NCI-H1436 (cell line): ENCODE measurements at regions not wholly inside any gene's neighbourhood (a gene's known extent, or its start where the extent isn't known, plus 50 kb on each side); places are given as distances from the start of the nearest gene placed in this dataset.

ENCODE experiments used
- DNase-seq: peaks from one replicate; lab custom pipeline; 2025; lab: John Stamatoyannopoulos, UW

- no peak for DNase-seq
Observed at GRCh38 chr3:181764544-181764943, 52.8 kb downstream of the SOX2 start.

- DNase-seq, result no peak
Observed at GRCh38 chr3:181770296-181770695, 58.6 kb downstream of the SOX2 start.

GRCh38 chr3:181771120-181771519 lies 59.4 kb downstream of the SOX2 start:
- no peak for DNase-seq

DNA sequence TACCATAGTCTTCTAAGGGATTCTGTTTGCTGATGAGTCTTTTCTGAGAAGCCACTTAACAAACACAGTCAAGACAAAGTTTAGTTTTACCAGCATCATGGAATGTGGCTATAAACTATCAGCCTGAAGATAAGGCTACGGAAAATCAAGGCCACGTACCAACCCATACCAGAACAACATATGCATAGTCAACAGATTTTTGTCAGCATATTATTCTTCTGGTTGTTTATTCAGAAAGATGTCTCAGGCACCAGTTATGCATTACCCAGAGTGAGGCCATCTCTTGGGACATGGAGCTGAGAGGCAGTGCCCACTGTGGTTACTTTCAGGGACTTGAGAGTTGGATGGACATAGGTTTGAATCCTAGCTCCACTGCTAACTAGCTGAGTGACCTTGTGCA lies 60.4 kb downstream of the SOX2 start:
- no peak for DNase-seq

- no peak for DNase-seq
Observed at GRCh38 chr3:181773921-181774320, 62.2 kb downstream of the SOX2 start.

- DNase-seq, result no peak
Observed at GRCh38 chr3:181782306-181782954, 70.7 kb downstream of the SOX2 start.

GRCh38 chr3:181790561-181790960 lies 78.8 kb downstream of the SOX2 start:
- no peak for DNase-seq

DNA sequence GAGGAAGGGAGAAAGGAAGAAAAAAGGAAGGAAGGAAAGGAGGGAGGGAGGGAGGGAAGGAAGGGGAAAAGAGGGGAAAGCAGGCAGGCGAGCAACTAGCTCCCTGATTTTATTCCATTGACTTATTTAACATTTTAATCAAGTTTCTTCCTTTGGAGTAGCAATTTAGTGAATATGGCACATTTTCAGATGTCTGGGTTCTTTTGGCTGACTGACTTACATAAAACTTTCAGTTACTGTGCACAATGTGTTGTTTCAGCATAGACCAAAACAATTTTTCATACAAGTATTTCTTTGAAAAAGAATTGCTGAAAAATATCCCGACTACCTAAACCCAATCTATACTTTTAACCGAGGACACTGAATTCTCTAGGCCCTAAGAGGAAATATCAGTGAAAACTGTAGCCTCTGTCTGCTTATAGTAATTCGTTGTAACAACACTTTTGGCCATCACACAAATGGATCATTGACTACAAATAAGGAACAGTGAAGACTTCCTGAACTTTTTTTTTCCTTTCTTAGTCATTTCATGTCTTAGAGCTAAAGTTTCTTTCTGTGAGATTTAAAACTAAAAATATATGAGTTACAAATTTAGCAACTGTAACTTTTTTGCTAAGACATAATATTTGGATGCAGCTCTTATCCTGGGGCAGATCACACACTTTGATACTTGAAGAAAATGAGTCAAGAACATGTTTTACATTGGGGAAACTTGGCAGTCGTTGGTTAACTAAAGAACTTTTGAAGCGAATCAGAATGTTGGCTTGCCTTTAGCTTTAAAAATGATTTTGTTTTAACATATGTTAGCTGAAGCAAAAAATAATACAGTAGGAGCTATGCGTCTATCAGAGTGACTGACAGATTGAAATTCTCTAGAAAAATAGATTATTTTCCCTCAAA lies 79.6 kb downstream of the SOX2 start:
- DNase-seq, result no peak

DNA sequence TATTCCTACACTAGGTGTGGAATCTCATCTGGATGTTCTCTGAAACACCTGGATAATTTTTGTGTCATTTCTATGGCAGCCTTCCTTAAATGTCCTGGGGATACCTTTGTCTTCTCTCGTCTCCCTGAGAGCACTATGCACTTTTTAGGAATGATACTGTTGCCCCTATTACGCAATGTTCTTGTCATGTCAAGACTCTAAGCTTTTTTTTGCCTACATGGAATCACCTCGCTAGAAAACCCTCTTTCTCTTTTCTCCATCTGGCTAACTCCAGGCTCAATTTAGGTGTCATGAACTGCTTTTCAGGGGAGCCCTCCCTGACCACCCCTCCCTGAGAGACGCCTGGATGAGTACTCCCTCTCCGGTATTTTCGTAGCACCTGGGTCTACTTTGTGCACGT lies 81.3 kb downstream of the SOX2 start:
- DNase-seq, result no peak

DNA sequence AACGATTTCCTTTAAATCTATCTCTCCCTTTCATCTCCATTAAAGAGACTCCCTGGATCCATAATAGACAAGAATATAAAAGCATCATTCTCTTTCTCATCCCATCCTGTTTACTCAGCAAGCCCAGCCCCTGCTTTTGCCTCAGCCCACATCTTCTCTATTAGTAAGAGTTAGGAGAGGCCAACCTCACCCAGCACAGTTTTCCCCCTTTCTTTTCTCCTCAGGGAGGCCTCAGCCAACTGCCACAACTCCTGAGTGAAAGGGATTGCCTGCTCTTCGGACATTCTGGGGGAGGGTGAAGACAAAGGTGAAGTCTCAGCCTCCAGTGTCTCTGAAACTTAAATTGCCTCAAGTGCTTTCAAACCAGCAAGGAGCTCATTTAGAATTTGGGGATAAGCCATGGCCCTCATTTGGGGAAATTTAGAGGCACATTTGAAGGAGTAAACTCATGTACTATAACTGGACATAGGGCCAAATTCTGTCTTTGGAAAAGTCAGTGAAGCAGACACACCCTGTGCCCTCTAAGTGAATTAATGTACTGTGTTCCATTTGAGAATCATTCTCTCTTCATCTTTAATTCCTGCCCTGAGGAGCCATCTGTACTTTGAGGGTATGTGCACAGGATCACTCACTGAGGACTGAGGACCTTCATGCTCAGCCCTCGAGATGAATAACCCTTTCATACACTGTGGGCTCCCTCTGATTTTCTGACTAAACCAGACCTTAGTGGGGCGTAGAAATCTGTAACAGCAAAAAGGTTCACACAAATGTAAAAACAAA lies 82.5 kb downstream of the SOX2 start:
- DNase-seq, result no peak

GRCh38 chr3:181796641-181797040 lies 84.9 kb downstream of the SOX2 start:
- DNase-seq, result no peak

DNA sequence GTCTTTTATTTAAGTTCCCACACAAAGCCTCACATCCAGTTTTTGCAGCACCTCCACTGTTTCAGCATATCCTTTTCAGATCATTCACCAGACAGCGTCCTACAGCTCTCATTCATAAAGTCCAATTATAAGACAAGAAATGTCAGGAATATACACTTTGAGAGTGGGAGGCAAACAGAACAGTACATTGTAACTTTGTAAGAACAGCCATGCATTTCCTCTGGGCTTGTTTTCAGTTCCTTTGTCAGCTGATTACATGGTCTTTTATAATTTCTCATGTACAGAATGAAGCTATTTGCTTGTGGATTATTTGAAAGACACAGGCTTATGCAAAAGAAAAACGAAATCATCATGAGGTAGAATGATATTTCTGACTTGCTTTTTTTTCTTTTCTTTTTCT lies 85.7 kb downstream of the SOX2 start:
- no peak for DNase-seq

DNA sequence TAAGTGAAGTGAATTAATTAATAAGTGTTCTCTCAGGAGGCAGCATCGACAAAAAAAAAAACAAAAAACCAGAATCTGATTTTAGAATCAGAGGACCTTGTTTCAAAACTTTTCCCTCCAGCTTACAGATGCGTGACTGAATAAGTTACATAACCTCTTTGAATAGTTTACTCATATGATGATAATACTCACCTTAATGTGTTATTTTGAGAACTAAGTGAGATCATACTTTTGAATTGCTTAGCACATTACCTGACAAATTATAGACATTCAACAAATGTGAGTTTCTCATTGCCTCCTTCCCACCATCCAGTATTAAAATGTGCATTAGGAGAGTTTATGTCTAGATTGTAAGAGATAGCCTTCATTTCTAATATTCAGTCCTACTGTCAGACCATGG lies 94.0 kb downstream of the SOX2 start:
- DNase-seq, result no peak

GRCh38 chr3:181808053-181808452 lies 96.3 kb downstream of the SOX2 start:
- no peak for DNase-seq

- no peak for DNase-seq
Observed at GRCh38 chr3:181823716-181824115, 112.0 kb downstream of the SOX2 start.

DNA sequence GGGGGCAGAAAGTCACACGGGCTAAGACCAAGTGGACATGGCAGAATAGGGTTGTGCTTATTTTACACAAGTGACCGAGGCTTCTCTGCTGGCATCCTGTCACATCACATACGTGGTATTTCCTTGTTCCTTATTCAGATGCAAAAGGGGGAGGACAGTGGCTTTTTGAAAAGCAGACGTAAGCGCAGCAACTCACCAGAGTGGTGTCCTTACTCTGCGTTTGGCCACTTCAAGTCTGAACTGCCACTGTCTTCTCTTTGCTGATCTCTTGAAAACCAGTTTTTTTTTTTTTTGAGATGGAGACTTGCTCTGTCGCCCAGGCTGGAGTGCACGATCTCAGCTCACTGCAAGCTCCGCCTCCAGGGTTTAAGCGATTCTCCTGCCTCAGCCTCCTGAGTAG lies 113.2 kb downstream of the SOX2 start:
- DNase-seq, result no peak

GRCh38 chr3:181839039-181839915 lies 127.6 kb downstream of the SOX2 start:
- DNase-seq, result peak; percentile 88

DNA sequence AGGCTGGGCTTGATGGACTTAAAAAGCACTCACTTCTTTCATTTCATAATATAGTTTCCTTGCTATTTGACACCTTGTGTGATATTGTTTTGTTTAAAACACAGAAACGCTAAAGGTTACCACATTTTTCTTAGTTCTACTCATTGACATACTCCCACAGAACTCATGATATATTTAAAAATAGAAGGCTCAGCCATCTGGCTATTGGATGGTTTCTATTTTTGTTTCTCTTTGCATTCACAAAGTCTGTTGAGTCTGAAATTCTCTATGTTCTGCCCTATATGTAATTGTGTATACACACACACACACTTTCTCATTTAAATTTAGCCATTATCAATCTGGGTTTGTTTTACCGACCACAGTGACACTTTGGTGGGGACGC lies 128.2 kb downstream of the SOX2 start:
- DNase-seq, result no peak

DNA sequence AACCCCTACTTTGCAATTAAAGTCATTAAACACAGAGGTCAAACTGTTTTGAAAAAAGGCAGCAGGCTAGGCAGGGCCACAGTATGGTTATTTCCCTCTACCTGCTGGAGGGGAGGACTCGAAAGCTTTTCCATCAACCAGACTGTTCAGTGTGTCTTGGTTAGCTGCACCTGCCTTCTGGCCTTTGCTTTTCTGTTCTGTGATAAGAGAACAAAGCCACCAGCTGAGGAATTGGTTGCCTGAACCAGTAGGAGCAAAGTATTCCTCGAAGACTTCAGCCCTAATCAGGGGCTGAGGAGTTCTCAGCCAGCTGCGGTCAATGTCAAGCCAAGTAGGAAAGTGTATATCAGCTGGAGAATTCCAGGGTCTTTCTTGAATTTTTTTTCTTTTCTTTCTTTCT lies 132.5 kb downstream of the SOX2 start:
- DNase-seq, result no peak

DNA sequence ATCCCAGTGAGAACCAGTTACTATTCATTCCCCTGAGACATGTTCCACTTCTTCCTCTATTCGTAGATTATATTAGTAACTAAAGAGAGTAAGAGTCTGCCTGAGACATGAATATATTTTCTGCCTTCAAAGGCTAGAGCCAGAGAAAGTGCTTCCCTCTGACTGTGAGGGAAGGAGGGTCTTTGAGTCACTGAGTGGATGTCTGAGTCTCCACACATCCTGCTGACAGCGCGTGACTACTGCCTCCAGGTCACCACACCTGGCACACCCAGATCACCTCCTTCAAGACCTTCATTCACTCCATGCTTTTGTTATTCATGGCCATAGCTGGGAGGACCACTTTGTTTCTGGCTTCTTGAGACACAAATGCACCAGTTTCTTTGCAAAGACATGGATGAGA lies 135.6 kb downstream of the SOX2 start:
- no peak for DNase-seq

DNA sequence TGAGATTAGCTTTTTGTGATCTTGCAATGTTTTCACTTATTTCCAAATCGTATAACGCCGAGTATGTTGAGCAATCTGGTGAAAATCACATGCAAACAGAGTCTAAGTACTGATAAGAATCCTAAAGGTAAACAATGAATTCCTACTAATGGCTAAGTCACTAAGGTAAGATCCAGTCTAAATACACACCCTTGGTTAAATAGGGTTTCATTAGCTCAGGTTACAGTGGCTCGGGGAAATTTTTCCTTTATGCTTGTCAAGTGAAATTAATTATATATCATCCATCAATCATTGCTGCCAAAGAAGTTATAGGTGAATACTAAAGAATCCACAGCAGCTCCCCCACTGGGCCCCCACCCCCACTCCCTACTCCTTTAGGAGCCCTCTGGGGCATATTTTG lies 139.3 kb downstream of the SOX2 start:
- peak; percentile 39 for DNase-seq

DNA sequence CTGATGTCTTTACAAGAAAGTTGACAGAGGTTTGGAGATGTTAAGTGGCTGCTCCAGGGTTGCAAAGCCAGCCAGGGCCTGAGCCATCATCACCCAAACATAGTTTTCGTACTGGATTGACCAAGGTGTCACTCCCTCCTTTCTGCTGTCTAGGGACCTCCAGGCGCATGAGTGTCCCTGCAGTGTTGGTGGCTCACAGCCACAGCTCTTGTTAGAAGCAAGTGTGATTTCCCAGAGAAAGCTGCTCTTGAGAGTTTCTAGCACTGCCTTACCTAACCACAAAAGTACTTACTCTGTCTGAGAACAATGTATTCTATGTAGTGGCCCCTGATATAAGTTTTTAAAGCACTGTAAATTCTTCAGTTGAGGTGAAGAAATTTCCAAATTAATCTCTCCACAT lies 144.1 kb downstream of the SOX2 start:
- DNase-seq, result no peak
